ENCODE measurements at regions not wholly inside any gene's neighbourhood (a gene's known extent, or its start where the extent isn't known, plus 50 kb on each side); places are given as distances from the start of the nearest gene placed in this dataset.
A peak's percentile ranks its signal among the peaks of the same experiment; 100 is the strongest.

- no peaks in the 10 kb centered on the region for H3K36me3 Mint-ChIP-seq (ENCODE audit: unreplicated experiment)
- no peak overlapping the region for H3K4me3 Mint-ChIP-seq (ENCODE audit: unreplicated experiment)
- DNase-seq (ENCODE audit: extremely low spot score, unreplicated experiment): no peak
- H3K27me3 Mint-ChIP-seq (ENCODE audit: unreplicated experiment): no peaks in the 10 kb centered on the region
- no peaks in the 10 kb centered on the region for H3K9me3 Mint-ChIP-seq (ENCODE audit: unreplicated experiment)
- H3K27ac Mint-ChIP-seq (ENCODE audit: unreplicated experiment): no peak overlapping the region
- H3K4me1 Mint-ChIP-seq (ENCODE audit: unreplicated experiment): no peaks in the 10 kb centered on the region
- TF ChIP-seq, protein P1, sequence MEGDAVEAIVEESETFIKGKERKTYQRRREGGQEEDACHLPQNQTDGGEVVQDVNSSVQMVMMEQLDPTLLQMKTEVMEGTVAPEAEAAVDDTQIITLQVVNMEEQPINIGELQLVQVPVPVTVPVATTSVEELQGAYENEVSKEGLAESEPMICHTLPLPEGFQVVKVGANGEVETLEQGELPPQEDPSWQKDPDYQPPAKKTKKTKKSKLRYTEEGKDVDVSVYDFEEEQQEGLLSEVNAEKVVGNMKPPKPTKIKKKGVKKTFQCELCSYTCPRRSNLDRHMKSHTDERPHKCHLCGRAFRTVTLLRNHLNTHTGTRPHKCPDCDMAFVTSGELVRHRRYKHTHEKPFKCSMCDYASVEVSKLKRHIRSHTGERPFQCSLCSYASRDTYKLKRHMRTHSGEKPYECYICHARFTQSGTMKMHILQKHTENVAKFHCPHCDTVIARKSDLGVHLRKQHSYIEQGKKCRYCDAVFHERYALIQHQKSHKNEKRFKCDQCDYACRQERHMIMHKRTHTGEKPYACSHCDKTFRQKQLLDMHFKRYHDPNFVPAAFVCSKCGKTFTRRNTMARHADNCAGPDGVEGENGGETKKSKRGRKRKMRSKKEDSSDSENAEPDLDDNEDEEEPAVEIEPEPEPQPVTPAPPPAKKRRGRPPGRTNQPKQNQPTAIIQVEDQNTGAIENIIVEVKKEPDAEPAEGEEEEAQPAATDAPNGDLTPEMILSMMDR (IDR thresholded peaks at IDR 0.05): no peak
These were observed 523.9 kb downstream of the CETN3 start for GRCh38 chr5:89885670-89886069.

DNA sequence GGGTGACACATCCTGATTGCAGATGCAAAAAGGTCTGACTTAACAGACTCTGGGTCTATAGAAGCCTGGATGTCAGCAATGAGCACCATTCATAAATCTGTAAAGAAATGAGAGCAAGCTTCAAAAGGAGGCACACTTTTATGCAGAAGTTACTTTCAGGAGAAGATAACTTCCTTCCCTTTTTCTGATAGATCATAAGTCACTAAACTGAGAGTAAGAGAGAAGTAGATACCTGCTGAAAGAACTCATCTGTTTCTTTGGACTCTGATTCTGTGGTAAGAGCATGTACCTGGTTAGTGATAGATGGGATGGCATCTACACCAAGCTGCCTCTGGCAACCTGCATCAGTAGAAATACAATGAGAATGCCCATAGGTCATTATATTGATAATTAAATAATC is 525.6 kb downstream of the CETN3 start:
- TF ChIP-seq, protein P1 (IDR thresholded peaks at IDR 0.05): no peak
- DNase-seq (ENCODE audit: extremely low spot score, unreplicated experiment): no peak
- H3K36me3 Mint-ChIP-seq (ENCODE audit: unreplicated experiment): no peaks in the 10 kb centered on the region

GRCh38 chr5:89878140-89879132 is 531.1 kb downstream of the CETN3 start:
- TF ChIP-seq, protein P1 (IDR thresholded peaks at IDR 0.05): no peak
- peak overlapping the region; percentile 76 for H3K27ac Mint-ChIP-seq (ENCODE audit: unreplicated experiment)
- no peaks in the 10 kb centered on the region for H3K27me3 Mint-ChIP-seq (ENCODE audit: unreplicated experiment)
- no peaks in the 10 kb centered on the region for H3K36me3 Mint-ChIP-seq (ENCODE audit: unreplicated experiment)
- peaks cover 10% of the 10 kb centered on the region for H3K4me1 Mint-ChIP-seq (ENCODE audit: unreplicated experiment)
- peak overlapping the region; percentile 5 for H3K4me3 Mint-ChIP-seq (ENCODE audit: unreplicated experiment)
- no peak for DNase-seq (ENCODE audit: extremely low spot score, unreplicated experiment)
- H3K9me3 Mint-ChIP-seq (ENCODE audit: unreplicated experiment): peaks cover 5% of the 10 kb centered on the region

More for the DNA sequence above, 525.6 kb downstream of the CETN3 start:
- Mint-ChIP-seq H3K27me3 (ENCODE audit: unreplicated experiment) (no peaks in the 10 kb centered on the region), H3K27ac (ENCODE audit: unreplicated experiment) (no peak overlapping the region), H3K9me3 (ENCODE audit: unreplicated experiment) (no peaks in the 10 kb centered on the region), H3K4me3 (ENCODE audit: unreplicated experiment) (no peak overlapping the region), H3K4me1 (ENCODE audit: unreplicated experiment) (no peaks in the 10 kb centered on the region)

- no peaks in the 10 kb centered on the region for H3K27me3 Mint-ChIP-seq (ENCODE audit: unreplicated experiment)
- H3K9me3 Mint-ChIP-seq (ENCODE audit: unreplicated experiment): no peaks in the 10 kb centered on the region
- TF ChIP-seq, protein P1 (IDR thresholded peaks at IDR 0.05): no peak
- no peak for DNase-seq (ENCODE audit: extremely low spot score, unreplicated experiment)
- no peak overlapping the region for H3K4me3 Mint-ChIP-seq (ENCODE audit: unreplicated experiment)
- H3K36me3 Mint-ChIP-seq (ENCODE audit: unreplicated experiment): no peaks in the 10 kb centered on the region
- H3K4me1 Mint-ChIP-seq (ENCODE audit: unreplicated experiment): peaks cover 2% of the 10 kb centered on the region
- H3K27ac Mint-ChIP-seq (ENCODE audit: unreplicated experiment): no peak overlapping the region
These were observed 537.6 kb downstream of the CETN3 start for GRCh38 chr5:89871906-89872305.

GRCh38 chr5:89869346-89869745 is 540.2 kb downstream of the CETN3 start:
- Mint-ChIP-seq H3K27ac (ENCODE audit: unreplicated experiment) (no peak overlapping the region), H3K27me3 (ENCODE audit: unreplicated experiment) (no peaks in the 10 kb centered on the region), H3K4me3 (ENCODE audit: unreplicated experiment) (no peak overlapping the region), H3K9me3 (ENCODE audit: unreplicated experiment) (no peaks in the 10 kb centered on the region), H3K36me3 (ENCODE audit: unreplicated experiment) (no peaks in the 10 kb centered on the region), H3K4me1 (ENCODE audit: unreplicated experiment) (peaks cover 2% of the 10 kb centered on the region)
- DNase-seq (ENCODE audit: extremely low spot score, unreplicated experiment): no peak
- TF ChIP-seq, protein P1 (IDR thresholded peaks at IDR 0.05): no peak
